Astrocyte of the spinal cord (primary cell): ENCODE measurements at regions not wholly inside any gene's neighbourhood (a gene's known extent, or its start where the extent isn't known, plus 50 kb on each side); places are given as distances from the start of the nearest gene placed in this dataset.

Experiments used
- DNase-seq: peaks from one replicate; pipeline ENCODE4 v3.0.0; 2011; ENCODE audit warnings: low read depth, low spot score
- H3K4me3 ChIP-seq: 2 replicates; pipeline ENCODE4 v1.5.1; 2011; ENCODE audit warnings: low read depth, mild to moderate bottlenecking, low read length, moderate library complexity
- CTCF ChIP-seq: IDR thresholded peaks from 2 replicates; pipeline ENCODE4 v1.5.1; 2012; ENCODE audit warnings: low read depth, mild to moderate bottlenecking, low read length, inconsistent platforms
- in situ Hi-C: cut with HindIII; loops from 2 replicates; pipeline ENCODE4 v1.10.0; 2017; ENCODE audit warnings: low sequenced_read_pairs

- TF ChIP-seq CTCF, result no peak
- no peak overlapping the region for H3K4me3 ChIP-seq
- no peak for DNase-seq
- in situ Hi-C loops, result no loop called here
Measured at GRCh38 chr11:131219646-131220045, 150.8 kb upstream of the NTM start.

DNA sequence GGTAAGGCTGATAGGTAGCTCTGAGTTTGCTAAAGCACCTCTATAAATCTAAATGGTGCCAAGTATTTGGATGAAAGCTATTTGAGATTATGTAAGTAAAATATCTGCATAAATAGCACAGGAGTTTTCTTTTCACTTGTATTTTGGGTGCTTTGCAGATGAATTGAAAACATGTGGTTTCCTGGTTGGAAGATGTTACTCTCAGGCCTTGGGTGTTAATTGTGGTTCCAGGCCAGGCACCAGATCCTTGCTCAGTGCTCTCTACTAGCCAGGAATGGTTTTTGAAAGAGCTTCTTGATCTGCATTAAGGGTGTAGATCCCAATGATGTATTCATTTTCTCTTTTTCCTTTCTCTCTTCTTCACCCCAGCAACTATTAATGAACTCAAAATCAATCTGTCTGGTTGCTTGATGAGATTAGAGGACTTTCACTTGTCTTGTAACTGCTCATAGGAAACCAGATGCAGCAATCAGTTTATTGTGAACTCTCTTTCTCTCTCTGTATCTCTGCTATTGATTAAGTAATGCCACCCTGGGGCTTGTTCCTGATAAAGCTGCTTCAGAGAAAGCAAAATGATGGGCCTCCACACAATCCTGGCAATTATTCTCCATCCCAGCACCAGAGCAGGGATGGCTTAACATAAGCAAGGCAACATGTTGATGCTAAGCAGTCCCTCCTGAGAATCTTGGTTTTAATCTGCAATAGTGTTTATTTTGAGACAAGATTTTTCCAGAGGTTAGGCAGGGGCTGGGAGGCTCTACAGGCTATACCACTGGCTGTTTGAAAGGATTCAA is 147.0 kb upstream of the NTM start:
- TF ChIP-seq CTCF, result no peak
- in situ Hi-C loops, result no loop called here
- H3K4me3 ChIP-seq, result no peak overlapping the region
- DNase-seq, result no peak

GRCh38 chr11:131228378-131228777 is 142.0 kb upstream of the NTM start:
- no peak for DNase-seq
- no peak overlapping the region for H3K4me3 ChIP-seq
- in situ Hi-C loops, result no loop called here

DNA sequence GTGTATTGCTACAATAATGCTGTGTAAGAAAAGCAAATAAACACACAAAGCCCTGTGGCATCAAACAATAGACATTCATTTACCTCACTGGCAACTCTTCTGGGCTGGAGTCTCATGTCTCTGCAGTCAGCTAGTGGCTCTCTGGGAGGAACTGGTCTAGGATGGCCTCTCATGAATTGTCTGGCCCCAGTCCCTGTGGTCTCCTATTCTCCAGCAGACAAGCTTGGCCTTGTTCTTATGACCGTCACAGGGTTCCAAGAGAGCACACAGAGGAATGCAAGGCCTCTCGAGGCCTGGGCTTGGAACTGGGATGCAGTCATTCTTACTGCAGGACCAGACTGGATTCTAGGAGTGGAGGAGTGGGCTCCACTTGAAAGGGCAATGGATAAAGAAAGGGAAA is 141.2 kb upstream of the NTM start:
- no peak for DNase-seq
- no peak for TF ChIP-seq CTCF
- in situ Hi-C loops, result no loop called here
- no peak overlapping the region for H3K4me3 ChIP-seq

More at GRCh38 chr11:131228378-131228777, 142.0 kb upstream of the NTM start:
- no peak for TF ChIP-seq CTCF

DNA sequence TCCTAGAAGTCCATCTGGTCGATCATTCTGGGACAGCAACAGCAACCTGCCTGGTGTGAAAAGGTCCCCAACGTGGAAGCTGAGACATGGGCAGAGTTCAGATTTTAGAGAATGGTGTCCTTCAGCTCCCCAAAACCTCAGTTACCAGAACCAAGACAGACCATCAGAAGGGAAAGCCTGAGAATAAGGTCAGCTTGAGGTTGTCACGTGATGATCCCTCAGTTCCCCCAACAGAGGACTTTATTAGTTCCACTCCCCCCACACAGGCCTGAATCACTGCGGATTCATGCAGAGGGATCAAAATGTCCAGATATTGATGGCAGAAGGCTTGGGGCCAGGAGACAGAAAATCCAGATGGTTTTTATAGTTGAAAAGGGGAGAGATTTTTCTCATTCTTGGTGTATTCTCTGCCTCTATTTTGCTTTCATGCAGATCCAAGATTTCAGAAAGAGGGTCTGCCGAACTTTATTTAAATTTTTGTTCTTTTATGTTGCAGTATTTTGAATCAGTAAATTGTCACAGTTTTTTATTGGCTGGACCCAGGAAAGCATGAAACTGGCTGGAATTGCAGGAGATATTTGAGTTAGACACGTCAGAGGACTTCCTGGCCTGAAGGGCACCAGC is 139.0 kb upstream of the NTM start:
- in situ Hi-C loops, result no loop called here
- no peak for TF ChIP-seq CTCF
- no peak for DNase-seq
- H3K4me3 ChIP-seq, result no peak overlapping the region

DNA sequence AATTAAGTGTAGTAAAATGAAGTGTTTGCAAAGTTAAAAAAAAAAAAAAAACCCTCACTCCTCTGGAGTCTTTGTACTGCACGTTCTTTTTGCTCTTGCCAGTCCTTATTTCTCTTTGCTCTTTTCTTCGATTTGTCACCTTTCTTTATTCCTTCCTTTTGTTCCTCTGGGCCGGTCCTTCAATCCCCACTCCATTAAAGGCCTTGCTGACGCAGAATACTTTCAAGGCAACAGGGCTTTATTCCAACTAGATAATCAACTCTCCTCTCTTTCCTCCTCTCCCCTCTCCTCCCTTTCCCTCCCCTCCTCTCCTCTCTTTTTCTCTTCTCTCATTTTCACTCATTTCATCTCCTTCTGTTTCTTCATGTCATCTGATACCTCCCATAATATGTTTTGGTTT is 138.2 kb upstream of the NTM start:
- H3K4me3 ChIP-seq, result no peak overlapping the region
- TF ChIP-seq CTCF, result no peak
- in situ Hi-C loops, result no loop called here
- DNase-seq, result no peak
